LoVo (cell line): ENCODE measurements at regions not wholly inside any gene's neighbourhood (a gene's known extent, or its start where the extent isn't known, plus 50 kb on each side); places are given as distances from the start of the nearest gene placed in this dataset.

Experiments used
- DNase-seq: peaks from one replicate; pipeline ENCODE4 v3.0.0-alpha.2; 2016; ENCODE audit warnings: low spot score

DNA sequence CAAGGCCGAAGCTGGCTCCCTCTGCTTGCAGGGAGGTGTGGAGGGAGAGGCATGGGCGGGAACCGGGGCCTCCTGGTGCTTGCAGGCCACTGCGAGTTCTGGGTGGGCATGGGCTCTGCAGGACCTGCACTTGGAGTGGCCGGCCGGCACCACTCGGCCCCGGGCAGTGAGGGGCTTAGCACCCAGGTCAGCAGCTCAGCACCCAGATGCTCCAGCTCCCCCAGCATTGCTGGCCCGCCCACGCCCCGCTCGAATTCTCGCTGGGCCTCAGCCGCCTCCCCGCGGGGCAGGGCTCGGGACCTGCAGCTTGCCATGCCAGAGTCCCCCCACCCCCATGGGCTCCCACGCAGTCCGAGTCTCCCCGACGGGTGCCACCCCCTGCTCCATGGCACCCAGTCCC lies 176.2 kb upstream of the FAM98A start:
- no peak for DNase-seq

DNA sequence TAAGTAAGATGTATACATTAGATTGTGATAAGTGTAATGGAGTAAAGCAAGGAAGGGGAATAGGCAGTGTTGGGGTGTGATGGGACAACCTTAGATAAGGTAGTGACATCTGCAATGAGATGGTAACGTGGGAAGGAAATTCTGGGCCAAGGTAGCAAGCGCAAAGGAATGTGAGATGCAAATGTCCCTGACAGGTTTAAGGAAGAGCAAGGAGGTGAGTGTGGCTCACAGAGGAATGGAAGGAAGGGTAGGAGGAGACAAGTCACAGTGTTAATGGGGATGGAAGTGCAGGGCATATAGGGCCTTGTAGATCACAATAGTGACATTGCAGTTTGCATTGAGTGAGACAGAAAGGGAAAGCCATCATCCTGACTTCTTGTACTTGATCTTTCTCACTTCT lies 170.9 kb upstream of the FAM98A start:
- DNase-seq = no peak

DNA sequence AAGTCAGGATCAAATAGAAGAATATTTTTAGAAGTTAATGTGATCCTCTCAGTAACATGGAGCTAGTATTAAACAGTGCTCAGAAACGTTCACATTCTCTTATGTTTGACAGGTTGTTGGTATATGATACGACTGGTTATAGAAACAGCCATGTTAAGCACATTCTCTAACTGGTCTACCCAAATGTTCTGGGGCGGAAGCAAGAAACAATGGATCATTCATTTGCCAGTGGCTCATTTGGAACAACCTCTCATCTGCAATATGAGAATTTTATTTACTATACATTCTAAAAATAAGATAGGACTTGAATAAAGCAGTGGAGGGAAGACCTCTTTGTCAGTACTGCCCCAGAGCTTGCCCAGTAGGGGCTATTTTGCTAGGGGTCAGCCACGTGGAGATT lies 167.1 kb upstream of the FAM98A start:
- no peak for DNase-seq

DNA sequence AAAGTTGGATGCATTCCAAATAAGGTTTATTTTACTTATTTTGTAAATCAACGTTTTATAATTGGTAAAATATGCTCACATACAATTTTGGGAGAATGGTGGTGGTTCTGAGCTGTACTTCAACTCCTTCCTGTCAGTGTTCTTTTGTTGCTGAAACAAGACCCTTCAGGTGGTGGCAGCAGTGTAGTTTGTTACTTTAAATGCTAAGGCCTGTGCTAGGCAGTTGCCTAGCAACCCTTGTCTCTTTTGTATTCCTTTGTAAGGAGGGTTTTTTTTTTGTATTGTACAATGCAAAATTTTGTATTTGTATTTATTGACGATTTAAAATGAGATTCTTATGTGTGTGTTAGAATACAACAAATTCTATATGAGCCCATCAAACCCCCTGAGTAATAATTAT lies 166.0 kb upstream of the FAM98A start:
- DNase-seq = no peak

DNA sequence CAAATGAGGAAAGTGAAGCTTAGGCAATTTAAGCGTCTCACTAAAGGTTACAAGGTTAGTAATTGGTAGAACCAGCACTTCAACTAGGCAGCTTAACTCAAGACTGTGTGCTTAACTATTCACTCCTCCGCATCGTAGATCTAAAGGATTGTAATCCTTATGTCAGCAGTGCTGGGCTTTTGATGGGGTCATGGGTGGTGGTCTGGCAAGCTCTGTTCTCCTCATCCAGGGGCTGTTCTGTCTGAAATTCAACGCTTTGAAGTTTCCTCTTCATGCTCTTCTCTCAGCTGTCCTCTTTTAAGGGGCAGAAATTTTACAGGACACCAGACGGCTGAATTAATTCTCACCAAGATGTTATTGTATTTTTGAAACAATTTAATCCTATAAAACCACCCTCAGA lies 165.5 kb upstream of the FAM98A start:
- no peak for DNase-seq

DNA sequence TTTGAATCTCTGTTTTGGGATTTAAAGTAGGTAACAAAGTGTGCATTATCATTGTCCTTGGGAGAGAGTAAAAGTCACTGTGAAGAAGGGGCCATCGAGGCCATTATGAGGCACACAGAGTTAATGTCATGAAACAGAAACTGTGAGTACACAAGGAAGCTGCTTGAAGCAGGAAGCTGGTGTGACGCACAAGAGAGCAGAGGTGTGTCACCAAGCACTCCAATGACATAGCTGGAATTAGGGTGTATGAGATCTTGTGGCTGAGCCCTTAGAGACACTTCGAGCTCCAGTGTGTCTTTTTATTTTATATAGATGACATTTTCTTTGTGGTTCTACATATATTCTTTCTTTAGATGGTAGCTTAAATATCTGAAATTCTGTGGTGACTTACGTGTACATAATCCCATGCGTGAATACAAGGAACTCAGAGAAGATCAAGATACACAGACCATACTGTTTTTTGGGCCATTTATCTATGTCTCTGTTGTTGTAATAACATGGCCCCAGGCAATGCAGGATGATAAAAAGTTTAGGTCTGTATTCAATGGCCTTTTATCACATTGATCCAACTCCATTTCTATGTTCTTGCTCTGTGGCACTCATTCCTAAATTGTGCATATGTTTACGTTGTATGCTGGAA lies 164.7 kb upstream of the FAM98A start:
- DNase-seq = no peak

DNA sequence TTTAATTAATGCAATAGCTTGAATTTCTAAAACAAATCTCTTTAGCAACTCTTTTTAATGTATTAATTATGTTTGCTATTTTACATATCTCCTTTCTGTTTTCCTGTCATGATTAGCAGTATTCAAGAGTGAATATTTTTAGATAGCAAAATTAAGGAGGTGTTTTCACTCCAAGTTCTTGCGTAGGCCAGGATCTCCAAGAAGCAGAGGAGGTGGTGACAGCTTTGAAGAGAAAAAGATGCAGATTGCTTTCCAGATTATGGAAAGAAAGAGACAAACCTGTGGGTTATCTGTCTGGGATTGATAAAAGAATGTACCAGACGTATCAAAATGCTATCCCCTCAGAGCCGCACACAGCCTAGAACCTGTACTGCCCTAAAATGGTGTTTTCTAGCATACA lies 163.5 kb upstream of the FAM98A start:
- DNase-seq = no peak

DNA sequence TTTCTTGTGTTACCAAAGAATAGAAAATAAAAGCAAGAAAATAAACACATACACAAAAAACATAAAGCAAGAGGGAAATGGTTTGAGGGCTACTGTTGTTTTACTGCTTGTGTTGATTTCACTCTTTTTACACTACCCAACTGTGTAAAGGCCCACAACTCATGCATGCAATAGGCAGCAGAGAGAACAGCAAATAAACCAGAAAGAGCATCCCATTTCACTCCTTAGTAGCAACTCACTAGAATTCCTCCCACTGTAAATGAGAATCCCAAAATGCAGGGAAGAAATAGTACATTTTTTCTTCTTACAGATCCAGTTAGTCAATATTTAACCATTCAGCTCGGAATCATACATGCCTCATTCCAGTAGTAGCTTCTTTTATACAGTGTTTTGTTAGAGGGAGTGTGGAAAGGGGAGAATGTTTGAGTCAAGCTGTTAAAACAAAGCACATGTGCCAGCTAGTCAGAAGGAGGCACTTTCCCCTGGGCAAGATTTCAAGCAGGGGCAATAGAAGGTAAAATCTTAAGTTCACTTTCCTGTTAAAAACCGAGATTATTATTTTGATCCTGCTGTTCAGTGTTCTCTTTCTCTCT lies 147.2 kb upstream of the FAM98A start:
- no peak for DNase-seq

DNA sequence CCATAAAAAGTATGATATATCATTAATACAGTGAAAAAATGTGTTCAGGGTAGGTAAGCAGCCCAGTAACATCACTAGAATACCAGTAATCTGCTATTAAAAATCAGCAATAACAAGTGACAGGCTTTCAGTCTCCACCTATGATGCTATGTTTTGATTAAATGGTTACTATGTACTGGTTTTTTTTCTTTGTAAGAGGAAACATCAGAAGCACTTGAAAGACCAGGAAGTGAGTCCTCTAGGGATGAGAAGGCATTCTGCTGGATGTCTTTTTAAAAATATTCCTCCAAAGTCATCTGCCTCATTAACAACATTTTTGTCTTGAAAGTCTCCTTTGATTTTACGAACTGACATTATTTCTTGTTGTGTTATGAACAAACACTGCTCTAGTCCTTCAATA lies 136.0 kb upstream of the FAM98A start:
- no peak for DNase-seq

DNA sequence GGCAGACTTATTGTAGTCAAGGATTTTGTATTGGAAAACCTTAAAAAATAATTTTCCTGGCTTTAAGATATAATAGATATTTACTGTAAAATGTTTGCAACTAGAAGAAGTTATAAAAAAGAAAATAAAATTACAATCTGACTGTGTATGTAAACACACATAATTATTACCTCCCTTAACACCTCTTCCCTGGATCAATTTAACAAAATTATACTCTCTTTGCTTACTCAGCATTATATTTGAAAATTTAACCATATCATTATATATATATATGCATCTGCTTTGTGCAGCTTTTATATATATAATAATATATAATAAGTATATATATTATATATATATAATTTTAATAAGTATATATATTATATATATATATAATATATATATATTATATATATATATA lies 131.7 kb upstream of the FAM98A start:
- DNase-seq = no peak

DNA sequence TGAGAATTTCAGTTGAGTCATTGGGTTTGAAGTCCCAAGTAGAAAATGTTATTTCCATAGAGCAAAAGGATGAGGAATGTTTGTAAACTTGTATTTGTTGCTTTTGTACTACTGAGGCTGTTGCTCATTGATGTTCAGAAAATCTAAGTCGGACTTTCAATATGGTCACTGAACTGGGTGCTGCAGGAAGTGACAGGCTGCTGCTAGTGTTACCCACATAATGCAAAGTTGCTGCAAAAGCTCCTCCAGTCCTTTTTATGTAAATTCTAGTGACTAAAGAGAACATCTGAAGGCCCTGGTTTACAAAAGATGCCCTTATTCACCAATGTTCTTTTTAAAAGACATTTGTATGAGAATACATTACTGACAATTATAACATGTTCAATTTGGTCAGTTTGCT lies 131.1 kb upstream of the FAM98A start:
- no peak for DNase-seq

DNA sequence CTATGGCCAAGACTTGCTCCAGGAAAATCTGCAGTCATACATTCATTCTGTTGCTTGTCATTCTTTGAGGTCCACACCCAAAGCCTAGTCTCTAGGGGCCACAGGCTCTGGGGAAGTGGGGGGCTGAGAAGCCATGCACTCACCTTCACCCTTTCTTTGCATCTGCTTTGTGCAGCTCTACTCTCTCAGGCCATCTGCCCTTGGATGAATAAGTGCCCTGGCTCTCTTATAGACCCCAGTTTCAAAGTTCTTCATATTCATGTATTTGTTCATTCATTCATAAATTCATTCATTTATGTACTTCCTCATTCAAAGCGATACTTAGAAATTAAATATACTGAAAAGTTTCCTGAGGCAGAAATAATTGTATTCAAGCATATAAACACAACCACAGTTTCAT lies 130.3 kb upstream of the FAM98A start:
- DNase-seq = no peak

DNA sequence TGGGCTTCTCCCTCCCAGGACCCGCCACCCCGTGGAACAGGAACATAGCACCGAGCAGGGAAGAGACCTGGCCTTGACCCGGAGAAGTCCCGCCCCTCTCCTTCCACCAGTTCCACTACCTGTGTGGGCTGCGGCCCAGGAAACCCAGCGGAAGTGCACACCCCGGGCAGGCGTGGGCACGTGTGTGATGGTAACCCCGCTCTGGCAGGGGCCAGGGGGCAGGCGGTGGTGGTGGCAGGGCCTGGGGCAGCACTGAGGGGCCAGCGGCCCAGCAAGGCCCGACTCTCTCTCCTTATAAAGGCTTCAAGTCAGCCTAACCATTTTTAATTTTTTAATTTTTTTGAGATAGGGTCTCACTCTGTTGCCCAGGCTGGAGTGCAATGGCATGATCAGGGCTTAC lies 129.0 kb upstream of the FAM98A start:
- DNase-seq = no peak

DNA sequence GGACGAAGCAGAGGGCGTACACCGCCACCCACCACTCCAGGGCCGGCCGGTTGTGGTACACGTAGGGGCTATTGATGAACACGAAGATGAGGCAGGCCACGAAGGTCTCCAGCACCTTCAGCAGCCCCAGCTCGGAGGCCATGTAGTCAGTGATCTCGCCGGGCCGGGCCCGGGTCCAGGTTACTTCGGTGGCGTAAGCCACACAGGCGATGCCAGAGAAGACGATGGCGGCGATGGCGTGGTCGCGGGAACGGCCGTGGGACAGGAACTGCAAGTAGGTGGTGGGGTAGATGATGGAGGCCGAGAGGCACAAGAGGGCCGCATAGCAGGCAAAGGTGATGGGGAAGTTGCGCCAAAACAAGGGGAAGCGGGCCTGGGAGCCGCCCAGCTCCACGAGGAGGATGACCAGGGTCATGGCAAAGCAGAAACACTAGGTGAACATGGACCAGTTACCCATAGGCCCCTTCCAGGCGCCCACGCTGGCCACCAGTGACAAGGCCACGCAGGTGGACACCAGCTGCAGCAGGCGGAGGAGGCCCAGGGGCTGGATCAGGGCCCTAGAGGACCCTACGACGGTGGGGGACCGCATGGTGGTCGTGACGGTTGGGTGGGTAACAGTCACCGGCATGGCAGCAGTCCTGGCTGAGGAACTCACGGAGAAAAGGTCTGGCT lies 128.4 kb upstream of the FAM98A start:
- DNase-seq = no peak

DNA sequence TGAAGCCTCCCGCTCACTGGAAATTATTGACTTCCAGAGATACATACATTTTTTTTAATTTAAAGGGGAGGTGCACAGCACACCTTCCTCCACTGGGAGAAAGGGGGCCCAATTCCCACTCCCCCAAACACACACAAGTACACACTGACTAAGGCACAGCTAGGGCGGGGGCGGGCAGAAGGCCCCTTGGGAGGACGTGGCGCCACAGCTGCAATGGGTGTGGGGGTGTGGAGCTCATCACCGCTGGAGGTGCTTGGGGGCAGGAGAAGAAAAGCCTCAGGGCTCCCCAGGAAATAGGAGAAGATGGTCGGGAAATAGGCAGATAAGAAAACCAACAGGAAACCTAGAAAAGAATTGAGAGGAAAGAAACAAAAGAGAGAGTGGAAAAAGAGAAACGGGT lies 127.3 kb upstream of the FAM98A start:
- no peak for DNase-seq

DNA sequence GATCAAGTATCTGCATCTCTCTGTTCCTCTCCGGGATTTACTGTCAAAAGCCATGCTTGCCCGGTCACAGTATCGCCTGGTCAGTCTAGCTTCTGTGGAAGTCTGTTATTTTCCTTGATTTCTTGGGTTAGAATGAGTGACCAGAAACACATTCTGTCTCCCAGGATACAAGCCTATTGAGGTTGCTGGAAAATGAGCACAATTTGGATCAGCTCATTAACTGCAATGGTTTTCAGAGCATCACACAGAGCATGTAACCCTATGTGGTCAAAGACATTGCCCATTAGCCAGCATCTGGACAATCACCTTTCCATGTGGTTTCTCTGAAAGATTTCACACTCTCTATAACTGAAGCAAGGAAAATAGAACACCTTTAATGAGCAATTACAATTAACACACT lies 124.2 kb upstream of the FAM98A start:
- DNase-seq = no peak

DNA sequence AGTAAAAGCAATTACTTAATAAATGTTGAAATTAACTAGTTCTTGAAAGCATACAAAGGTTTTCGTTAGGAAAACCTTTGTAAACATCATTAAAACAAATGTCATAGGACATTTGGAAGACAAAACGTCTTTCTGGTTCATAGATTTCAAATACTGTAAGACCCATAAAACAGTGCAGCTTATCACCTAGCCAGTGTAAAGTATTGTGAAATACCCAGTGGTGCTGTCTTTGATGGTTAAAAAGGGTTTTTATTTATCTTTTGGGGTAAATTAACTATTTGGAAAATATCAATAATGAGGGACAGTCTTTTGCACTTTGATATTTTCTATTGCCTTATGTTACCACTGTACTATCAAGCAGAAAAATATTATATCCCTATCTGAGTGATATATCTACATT lies 120.0 kb upstream of the FAM98A start:
- DNase-seq = no peak

DNA sequence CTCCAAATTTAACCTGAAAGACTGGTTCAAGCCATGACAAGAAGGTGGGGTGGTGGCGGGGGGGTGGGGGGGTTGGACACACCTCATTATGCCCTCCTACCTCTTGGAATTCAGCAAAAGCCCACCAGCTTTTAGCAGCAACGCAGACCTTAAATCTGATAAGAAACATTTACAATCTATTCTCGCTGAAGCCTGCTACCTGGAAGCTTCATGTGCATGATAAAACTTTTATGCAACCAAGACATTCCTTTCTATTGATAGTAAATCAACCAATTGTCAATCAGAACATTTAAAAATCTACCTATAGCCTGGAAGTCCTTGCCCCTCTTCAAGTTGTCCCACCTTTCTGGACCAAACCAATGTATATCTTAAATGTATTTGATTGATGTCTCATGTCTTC lies 113.6 kb upstream of the FAM98A start:
- DNase-seq = no peak

DNA sequence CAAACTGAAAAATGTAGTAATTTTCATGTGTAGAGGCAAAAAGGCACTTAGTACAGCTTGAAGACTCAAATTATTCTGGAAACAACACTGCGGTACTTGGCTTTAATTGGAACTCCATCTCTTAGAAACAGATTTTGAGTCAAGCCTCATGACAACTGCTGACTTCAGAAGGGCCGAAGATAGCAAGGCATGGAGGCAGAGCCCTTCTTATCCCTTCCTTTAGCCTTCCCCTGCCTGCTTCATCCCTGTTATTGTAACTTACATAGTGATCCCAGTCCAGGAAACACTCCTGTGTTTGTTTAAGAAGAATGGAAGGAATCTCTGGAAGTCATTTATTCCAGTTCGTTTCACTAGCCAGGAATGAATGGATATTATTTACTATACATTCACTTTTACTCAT lies 110.9 kb upstream of the FAM98A start:
- DNase-seq = no peak

DNA sequence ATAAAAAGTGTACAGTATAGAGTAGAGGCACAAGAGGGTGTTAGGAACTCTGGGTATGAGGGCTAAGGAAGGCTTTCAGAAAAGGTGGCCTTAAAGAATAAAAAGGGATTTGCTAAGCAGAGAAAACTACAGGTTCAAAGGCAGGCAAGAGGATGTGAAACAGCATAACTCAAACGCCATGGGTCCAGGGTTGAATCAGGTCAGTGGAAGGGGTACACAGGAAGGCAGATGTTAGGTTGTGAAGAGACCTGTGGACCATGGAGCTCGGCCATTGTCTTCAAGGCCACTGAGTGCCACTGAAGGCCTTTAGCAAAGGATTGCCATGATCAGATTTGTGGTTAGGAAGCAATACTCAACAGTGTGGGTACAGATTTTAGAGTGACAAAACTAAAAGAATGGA lies 108.2 kb upstream of the FAM98A start:
- no peak for DNase-seq

DNA sequence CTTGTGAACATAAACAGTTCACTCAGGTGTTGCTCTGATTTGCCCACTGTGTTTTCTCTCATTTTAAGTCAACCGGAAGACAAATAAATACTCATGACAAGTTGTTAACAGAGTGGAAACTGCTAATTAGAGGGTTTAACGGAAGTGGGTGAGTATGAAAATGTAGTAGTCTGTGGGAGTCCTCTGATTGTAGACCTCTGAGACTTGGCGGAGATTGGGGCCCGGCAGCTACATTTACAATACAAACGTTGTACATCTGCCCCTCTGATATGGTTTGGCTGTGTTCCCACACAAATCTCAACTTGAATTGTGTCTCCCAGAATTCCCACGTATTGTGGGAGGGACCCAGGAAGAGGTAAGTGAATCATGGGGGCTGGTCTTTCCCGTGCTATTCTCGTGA lies 107.3 kb upstream of the FAM98A start:
- no peak for DNase-seq

DNA sequence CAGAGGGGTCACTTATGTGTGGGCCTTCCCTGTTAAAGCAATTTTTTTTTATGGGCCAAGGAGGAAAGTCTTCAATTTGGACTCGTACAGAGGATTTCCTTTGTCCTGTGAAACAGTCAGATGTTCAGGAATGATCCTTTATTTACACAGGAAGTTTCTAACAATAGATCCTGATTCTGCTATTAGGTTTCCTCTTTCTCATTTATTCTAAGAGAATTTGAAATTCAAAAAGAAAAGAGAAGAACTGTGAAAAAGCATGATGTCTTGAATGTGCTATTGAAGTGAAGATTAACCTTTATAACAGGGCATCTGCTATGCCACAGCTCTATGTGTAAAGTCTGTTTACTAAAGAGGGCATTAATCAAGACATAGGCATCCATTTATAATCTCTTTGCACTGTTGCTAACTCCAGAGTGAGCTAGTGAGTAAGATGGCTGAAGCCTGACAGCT lies 105.3 kb upstream of the FAM98A start:
- no peak for DNase-seq

DNA sequence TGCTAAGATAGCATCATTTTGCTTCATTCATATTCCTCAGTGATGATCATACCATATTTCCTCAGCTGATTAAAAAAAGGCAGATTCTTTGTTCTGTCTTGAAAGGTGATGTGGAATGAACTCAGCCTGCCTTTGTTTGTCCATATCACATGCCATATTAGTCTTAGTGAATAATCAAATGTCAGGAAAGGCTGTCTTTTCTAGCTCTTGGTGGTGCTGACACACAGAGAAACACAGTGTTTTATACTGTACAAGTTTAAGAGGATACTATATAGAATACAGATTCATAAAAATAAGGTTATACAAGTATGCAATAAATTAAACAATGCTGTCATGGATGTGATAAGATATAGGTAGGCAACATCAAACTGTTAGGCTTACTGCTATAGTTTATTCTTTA lies 97.1 kb upstream of the FAM98A start:
- DNase-seq = no peak

DNA sequence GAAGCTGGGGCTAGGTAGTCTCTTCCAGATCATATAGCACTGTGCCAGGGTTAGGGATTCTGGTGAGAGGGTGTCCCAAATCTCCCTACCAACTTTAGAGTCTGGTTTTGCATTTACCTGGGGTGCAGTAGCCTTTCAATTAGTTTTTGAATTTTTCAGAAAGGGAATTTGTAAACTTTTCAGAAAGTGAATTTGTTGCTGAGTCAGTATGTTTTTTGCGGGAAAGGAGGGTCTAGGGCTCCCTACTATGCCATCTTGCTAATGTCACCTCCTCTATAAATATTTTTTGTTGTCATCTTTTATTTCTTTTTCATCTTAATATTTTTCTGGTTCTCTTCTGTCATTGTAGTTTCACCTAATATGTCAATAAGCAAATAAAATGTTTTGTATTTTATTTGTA lies 95.8 kb upstream of the FAM98A start:
- no peak for DNase-seq
